ENCODE measurements at regions not wholly inside any gene's neighbourhood (a gene's known extent, or its start where the extent isn't known, plus 50 kb on each side); places are given as distances from the start of the nearest gene placed in this dataset.

DNA sequence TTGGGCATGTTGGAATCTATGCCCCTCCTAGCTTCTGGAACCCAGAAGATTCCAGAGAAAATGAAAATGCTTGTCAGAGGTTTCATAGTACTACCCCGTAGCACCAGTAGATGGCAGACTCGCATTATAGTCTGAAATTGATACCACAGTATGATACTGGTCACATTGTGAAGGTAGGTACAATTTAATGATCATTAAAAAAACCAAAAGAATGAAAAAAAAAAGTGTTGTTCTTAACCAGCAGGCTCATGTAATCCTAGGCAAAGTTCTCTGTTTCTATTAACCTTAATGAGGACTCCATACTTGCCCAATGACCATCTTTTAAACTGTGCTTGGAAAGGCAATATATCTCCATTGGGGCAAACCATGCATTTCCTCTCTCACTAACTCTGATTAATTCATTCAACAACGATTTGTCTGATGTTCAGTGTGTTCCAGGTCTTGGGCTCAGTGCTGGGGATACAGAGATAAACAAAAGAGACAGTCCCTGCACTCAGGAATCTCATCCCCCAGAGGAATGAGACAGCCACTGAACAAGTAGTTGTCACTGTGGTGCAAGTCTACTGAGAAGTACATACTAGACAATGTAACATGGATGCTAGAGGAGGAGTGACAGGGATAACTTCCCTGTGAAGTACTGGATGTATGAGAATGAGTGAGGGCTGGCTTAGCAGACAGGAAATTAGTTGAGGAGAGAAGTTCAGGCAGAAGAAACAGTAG lies 223.5 kb upstream of the PHYHIPL start (continued):
- TF ChIP-seq NR2C2 (IDR thresholded peaks at IDR 0.05; ENCODE audit: borderline replicate concordance, control insufficient read depth, insufficient read length, low read depth) (no peak), ZNF24 (IDR thresholded peaks at IDR 0.05) (0 out of 2 replicates have a peak, but pooled peaks have one; percentile 8), RAD51 (IDR thresholded peaks at IDR 0.05) (no peak), PML (IDR thresholded peaks at IDR 0.05; ENCODE audit: low read length) (no peak), ATF7 (IDR thresholded peaks at IDR 0.05; ENCODE audit: low read depth) (no peak), ZNF622 (IDR thresholded peaks at IDR 0.05) (no peak), BCL11A (IDR thresholded peaks at IDR 0.05; ENCODE audit: low read depth, low read length) (no peak), MYB (IDR thresholded peaks at IDR 0.05; ENCODE audit: borderline replicate concordance, low read depth, low read length) (no peak), MXI1 (IDR thresholded peaks at IDR 0.05; ENCODE audit: low read depth, low read length) (no peak), KDM1A (IDR thresholded peaks at IDR 0.05; ENCODE audit: borderline replicate concordance) (no peak), WRNIP1 (IDR thresholded peaks at IDR 0.05; ENCODE audit: borderline replicate concordance, low read depth, low read length) (no peak), SP1 (IDR thresholded peaks at IDR 0.05; ENCODE audit: low read depth, low read length) (no peak), MEF2B (IDR thresholded peaks at IDR 0.05; ENCODE audit: partially characterized antibody, poor library complexity, severe bottlenecking) (no peak), RB1 (IDR thresholded peaks at IDR 0.05; ENCODE audit: borderline replicate concordance) (peak; percentile 69; the same call in 1 of the 2 replicates), LARP7 (IDR thresholded peaks at IDR 0.05) (no peak), CREB1 (IDR thresholded peaks at IDR 0.05; ENCODE audit: low read depth) (no peak), ZNF274 (IDR thresholded peaks at IDR 0.05; ENCODE audit: insufficient read depth, insufficient read length) (no peak), NBN (IDR thresholded peaks at IDR 0.05) (0 out of 2 replicates have a peak, but pooled peaks have one; percentile 48), EED (IDR thresholded peaks at IDR 0.05; ENCODE audit: low read depth) (no peak), MEF2A (IDR thresholded peaks at IDR 0.05; ENCODE audit: insufficient read depth, low read depth, low read length) (no peak), MYC (IDR thresholded peaks at IDR 0.05; ENCODE audit: insufficient read depth, insufficient read length, insufficient replicate concordance, low read length, severe bottlenecking) (no peak), IKZF1 (conservative IDR thresholded peaks at IDR 0.05) (no peak)
- TF ChIP-seq, protein P1, sequence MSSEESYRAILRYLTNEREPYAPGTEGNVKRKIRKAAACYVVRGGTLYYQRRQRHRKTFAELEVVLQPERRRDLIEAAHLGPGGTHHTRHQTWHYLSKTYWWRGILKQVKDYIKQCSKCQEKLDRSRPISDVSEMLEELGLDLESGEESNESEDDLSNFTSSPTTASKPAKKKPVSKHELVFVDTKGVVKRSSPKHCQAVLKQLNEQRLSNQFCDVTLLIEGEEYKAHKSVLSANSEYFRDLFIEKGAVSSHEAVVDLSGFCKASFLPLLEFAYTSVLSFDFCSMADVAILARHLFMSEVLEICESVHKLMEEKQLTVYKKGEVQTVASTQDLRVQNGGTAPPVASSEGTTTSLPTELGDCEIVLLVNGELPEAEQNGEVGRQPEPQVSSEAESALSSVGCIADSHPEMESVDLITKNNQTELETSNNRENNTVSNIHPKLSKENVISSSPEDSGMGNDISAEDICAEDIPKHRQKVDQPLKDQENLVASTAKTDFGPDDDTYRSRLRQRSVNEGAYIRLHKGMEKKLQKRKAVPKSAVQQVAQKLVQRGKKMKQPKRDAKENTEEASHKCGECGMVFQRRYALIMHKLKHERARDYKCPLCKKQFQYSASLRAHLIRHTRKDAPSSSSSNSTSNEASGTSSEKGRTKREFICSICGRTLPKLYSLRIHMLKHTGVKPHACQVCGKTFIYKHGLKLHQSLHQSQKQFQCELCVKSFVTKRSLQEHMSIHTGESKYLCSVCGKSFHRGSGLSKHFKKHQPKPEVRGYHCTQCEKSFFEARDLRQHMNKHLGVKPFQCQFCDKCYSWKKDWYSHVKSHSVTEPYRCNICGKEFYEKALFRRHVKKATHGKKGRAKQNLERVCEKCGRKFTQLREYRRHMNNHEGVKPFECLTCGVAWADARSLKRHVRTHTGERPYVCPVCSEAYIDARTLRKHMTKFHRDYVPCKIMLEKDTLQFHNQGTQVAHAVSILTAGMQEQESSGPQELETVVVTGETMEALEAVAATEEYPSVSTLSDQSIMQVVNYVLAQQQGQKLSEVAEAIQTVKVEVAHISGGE (CRISPR knock-in tag; IDR thresholded peaks at IDR 0.05) = no peak
- TF ChIP-seq, protein P2, sequence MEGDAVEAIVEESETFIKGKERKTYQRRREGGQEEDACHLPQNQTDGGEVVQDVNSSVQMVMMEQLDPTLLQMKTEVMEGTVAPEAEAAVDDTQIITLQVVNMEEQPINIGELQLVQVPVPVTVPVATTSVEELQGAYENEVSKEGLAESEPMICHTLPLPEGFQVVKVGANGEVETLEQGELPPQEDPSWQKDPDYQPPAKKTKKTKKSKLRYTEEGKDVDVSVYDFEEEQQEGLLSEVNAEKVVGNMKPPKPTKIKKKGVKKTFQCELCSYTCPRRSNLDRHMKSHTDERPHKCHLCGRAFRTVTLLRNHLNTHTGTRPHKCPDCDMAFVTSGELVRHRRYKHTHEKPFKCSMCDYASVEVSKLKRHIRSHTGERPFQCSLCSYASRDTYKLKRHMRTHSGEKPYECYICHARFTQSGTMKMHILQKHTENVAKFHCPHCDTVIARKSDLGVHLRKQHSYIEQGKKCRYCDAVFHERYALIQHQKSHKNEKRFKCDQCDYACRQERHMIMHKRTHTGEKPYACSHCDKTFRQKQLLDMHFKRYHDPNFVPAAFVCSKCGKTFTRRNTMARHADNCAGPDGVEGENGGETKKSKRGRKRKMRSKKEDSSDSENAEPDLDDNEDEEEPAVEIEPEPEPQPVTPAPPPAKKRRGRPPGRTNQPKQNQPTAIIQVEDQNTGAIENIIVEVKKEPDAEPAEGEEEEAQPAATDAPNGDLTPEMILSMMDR (IDR thresholded peaks at IDR 0.05 in 2 of 3, conservative IDR thresholded peaks at IDR 0.05 in 1 of 3; ENCODE audit: control insufficient read depth in 2 of 3, extremely low read depth in 1 of 3, insufficient read depth in 1 of 3, low read depth in 3 of 3, low read length in 3 of 3) = peak; percentile 76 to 91 (median 80); a peak in 5 of 6 replicates

Measured in GM12878 (cell line).